ENCODE measurements at regions not wholly inside any gene's neighbourhood (a gene's known extent, or its start where the extent isn't known, plus 50 kb on each side); places are given as distances from the start of the nearest gene placed in this dataset.

DNA sequence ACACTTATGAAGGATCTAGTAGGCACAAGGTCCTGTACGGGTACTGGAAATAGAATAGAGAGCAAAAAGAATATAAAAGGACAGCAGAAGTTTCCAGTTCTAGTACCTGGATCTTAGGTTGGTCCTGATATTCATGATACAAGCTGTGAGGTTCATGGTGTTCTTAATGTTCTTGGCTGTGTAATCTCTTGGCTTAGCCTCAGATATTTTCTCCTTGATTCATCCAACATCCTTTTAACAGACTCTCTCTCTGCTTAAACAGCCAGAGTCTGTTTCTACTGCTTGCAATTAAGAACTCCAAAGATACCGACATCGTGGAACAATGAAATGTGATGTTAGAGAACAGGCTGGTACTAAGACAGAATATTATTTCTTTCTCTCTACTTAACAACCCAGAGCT is 49.9 kb downstream of the CNTN3 start:
- DNase-seq = no peak

DNA sequence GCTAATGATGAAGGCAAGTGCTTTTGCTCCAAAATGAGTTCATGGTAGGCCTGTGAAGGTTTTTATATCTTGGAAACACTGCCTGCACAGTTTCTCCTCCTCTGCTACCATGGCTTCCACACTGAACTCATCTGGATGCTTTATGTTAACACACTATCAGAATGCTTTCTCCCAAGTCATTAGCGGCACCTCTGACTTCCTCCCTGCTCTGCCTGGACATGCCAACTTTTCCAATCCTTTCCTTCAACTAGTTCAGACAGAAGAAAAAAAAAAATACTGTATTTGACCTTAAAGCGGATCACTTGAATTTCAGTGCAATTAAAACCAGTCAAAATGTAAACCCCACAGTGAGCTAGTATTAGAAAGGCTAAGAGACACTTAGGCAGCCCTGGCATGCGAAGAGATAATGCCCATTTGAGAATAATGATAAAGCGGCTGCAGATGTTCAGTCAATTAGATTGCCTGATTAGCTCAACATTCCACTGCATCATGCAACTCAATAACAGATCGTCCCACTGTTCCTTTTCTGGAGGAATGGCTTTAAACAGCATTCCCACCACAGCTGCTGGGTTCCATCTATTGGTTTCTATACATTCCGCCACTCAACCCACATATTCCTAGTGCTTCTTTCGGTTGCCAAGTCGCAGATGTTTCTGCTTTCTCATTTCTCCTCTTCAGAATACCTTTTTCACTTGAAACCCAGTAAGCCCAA is 51.7 kb downstream of the CNTN3 start:
- no peak for DNase-seq

DNA sequence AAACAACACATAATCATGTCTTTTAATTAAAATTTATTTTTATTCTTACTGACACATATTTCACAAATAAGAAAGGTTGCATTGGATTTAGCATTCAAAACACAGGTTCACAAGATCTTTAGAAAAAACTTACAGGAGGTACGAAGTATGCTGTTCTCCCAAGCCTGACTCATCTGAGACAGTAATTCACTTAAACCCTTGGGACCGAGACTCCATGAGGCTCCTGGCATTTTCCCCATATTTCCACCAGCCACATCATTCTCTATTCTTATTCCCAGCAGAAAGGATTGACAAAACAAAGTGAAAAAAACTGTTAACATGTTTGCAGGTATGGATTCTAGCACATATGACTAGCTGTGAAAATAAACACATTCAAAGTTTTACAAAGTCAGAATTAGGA is 52.6 kb downstream of the CNTN3 start:
- DNase-seq = no peak

GRCh38 chr3:74559261-74559660 is 55.2 kb downstream of the CNTN3 start:
- DNase-seq = no peak

DNA sequence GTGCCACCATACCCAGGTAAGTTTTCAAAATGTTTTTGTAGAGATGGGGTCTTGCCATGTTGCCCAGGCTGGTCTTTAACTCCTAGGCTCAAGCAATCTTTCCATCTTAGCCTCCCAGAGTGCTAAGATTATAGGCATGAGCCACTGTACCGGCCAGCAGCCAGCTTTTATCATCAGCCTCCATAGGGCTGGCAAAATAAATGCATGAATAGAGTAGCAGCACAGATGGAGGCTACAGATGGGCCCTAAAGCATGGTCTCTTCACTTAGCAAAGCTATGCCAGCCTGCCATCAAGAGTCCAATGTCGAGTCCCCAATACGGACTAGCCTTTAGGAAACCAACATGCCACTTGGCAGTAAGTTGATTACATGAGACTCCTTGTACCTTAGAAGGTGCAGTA is 63.8 kb downstream of the CNTN3 start:
- no peak for DNase-seq

GRCh38 chr3:74546426-74546825 is 68.0 kb downstream of the CNTN3 start:
- no peak for DNase-seq

DNA sequence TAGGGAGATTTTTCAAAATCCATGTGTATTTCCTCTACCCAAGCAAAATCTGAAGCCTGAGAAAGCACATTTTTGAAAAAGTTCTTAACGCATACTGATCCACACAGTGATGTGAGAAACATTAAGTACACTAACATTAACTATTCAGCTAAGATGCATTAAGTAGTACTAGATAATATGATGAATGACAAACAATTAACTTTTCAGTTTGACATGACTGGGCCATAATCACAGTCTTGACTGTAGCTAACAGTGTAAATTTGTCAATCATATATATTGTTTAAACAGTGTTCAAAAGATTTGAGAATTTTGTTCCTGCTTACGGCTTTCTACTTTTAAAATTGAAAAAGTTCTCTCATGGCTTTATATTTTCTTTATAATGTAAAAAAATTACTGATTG is 72.0 kb downstream of the CNTN3 start:
- no peak for DNase-seq

DNA sequence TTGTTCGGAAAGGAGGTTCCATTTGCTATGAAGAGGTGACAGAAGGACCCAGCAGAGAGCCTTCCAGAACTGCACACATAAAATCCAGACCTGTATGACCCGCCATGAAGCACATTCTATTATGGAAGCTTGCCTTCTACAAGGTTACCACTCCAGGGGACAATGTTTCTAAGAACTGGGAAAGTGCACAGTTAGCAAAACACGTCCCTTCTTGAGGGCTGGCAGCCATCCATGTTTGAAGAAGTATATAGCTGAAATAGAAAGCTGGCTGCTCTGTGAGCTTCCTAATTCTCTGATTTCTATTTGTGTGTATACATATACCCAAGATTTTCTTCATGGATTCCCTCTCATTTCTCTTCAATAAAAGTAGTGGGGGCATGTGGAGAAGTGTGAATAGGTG is 74.6 kb downstream of the CNTN3 start:
- DNase-seq = no peak

- DNase-seq = no peak
Measured at GRCh38 chr3:74538669-74539068, 75.8 kb downstream of the CNTN3 start.

GRCh38 chr3:74537857-74538256 is 76.6 kb downstream of the CNTN3 start:
- no peak for DNase-seq

- no peak for DNase-seq
Measured at GRCh38 chr3:74537164-74537563, 77.3 kb downstream of the CNTN3 start.

DNA sequence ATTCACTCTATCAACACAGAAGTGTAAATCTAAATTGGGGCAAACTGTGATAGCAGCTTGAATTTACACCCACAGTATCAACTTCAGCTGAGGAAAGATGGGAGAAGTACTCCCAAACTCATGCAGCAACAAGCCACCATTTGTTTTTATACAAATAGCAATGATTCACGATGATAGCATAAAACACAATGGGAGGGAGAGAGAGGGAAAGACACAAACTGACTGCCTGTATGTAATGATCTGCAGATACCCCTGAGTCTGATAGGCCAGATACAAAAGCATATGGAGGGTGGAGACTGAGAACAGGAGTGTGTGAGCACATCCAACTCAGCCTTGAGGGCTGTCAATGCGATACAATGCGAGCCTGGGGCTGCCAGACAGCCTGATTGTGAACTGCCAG is 79.2 kb downstream of the CNTN3 start:
- DNase-seq = no peak

GRCh38 chr3:74534611-74535010 is 79.8 kb downstream of the CNTN3 start:
- DNase-seq = no peak

DNA sequence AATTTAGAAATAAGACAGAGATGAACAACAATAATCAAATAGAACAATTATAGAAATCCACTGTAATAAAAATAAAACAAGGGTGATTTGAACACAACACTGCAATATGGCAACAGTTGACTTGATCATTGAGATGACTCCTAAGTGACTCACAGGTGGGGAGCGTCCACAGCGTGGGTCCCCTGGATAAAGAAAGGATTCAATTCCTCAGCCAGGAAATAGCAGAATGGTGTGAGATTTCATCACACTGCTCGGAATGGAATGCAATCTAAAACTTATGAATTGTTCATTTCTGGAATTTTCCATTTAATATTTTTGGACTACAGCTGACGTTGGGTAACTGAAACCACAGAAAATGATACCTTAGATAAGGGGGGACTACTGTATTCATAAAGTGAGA is 82.0 kb downstream of the CNTN3 start:
- DNase-seq = no peak

- DNase-seq = no peak
Measured at GRCh38 chr3:74531491-74531890, 83.0 kb downstream of the CNTN3 start.

- DNase-seq = no peak
Measured at GRCh38 chr3:74529145-74529544, 85.3 kb downstream of the CNTN3 start.

DNA sequence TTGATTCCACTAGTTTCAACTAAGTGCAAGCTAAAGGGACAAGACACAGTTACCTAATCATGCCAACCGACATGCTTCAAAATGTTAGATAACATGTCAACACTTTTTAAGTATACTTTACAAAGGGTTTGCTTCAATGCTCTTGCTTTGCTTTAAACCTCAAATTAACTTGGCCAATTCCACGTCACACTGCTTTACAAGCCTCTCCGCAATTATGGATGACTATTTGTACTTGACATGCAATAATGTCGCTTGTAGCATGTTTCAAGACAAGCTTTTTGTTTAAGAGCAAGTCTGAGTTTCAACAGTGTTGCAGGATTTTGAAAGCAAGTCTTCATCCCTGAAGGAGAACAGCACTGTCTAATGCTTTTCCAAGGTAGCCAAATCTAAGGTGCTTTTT is 86.9 kb downstream of the CNTN3 start:
- no peak for DNase-seq

GRCh38 chr3:74523811-74524210 is 90.6 kb downstream of the CNTN3 start:
- DNase-seq = no peak

DNA sequence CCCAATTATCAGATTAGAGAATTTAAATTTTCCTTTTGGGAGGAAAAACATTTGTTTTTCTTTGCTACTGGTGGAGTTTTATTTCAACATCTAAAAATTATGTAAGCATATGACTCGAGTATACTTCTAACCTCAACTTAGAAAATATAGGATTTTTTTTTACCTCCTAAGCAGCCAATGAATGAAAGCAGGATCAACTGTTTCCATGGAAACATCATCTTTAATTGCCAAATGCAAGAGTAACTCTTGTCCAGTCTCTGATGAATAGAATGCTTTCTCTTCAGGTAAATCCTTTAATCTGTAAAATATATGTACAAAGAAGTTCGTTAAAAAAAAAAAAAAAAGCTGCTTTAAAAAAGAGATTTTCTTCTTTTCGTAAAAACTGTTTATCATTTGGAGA is 93.6 kb downstream of the CNTN3 start:
- no peak for DNase-seq

GRCh38 chr3:74518610-74519009 is 95.8 kb downstream of the CNTN3 start:
- DNase-seq = no peak

GRCh38 chr3:74516019-74516418 is 98.4 kb downstream of the CNTN3 start:
- no peak for DNase-seq

DNA sequence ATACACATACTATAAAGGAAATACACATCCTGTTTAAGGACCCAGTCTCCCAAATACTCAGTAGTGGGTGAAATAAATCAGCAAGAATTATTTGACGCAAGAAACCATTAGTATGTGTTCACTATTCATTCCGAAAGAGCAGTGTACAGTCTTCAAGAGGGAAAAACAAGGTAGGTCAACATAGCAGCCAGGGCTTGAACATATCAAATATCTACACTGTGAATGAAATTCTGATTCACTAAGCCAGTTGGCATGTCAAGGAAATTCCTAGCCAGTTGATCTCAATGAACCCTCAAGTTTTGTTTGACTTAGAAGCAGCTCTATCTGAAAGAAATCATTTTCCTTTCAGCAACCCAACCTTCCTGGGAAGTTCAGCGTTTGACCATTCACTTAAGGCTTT is 99.0 kb downstream of the CNTN3 start:
- no peak for DNase-seq

- DNase-seq = no peak
Measured at GRCh38 chr3:74511078-74511477, 103.4 kb downstream of the CNTN3 start.

DNA sequence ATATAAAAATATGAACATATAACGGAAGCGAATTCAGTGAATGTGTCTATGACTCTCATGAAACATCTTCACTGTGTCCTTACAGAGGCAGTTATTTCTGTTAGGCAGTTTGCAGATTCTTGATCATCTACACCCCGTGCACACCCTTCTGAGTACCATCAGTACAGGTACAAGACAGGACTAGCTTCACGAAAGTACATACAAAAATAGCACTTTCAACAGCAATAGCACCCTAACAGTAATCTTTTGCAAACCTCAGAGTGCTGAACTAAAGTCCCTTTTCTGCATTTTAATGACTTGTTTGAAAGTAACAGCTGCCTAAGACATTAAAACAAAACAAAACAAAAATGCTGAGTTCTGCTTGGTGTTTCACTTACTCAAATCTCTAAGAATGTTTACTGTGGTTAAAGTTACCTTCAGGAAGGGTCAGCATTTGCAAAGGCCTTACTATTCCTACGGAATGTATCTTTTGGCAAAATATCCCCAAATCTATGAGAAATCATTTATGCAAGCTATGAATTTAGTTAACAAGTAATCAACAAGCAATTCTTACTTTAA is 104.1 kb downstream of the CNTN3 start:
- no peak for DNase-seq

DNA sequence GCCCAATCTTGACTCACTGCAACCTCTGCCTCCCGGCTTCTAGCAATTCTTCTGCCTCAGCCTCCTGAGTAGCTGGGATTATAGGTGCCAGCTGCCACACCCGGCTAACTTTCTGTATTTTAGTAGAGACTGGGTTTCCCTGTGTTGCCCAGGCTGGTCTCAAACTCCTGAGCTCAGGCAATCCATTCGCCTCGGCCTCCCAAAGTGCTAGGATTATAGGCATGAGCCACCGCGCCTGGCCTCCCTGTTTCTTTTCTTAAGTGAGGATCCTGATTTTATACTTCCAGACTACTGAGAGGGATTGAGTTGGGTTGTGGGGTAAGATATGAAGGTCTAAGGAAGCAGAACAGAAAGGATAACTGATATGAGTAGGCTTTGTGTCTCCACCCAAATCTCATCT is 106.8 kb downstream of the CNTN3 start:
- DNase-seq = no peak

Measured in inflammatory macrophage (primary cell).